WTC11 (cell line): ENCODE measurements at regions not wholly inside any gene's neighbourhood (a gene's known extent, or its start where the extent isn't known, plus 50 kb on each side); places are given as distances from the start of the nearest gene placed in this dataset.

Experiments used
- ATAC-seq: fragments of 200-7000 bp; cut with Tn5 transposase; 2 replicates; pipeline ENCODE4 v1.10.0; 2021; ENCODE audit warnings: mild to moderate bottlenecking, moderate library complexity
- CTCF ChIA-PET: fragments of 300-600 bp; sonication (Branson Sonifier 250); formaldehyde crosslinking; loops from one replicate; lab custom pipeline; 2021; ENCODE audit warnings: antibody characterized with exemption; lab: Charles Lee
- POLR2A ChIA-PET: fragments of 350-600 bp; sonication (Branson Sonifier 250); formaldehyde crosslinking; loops from one replicate; lab custom pipeline; 2021; ENCODE audit warnings: antibody characterized with exemption; lab: Charles Lee
- DNase-seq: peaks from one replicate; pipeline ENCODE4 v3.0.0; 2021; ENCODE audit warnings: low spot score
- H3K27ac Mint-ChIP-seq: 2 replicates; pipeline ENCODE4 v1.8.0; 2021; ENCODE audit warnings: mixed read lengths
- H3K27me3 Mint-ChIP-seq: 2 replicates; pipeline ENCODE4 v1.8.0; 2021; ENCODE audit warnings: low read depth, mild to moderate bottlenecking, moderate library complexity, mixed read lengths
- H3K36me3 Mint-ChIP-seq: 2 replicates; pipeline ENCODE4 v1.8.0; 2021; ENCODE audit warnings: mixed read lengths
- H3K4me1 Mint-ChIP-seq: 2 replicates; pipeline ENCODE4 v1.8.0; 2022; ENCODE audit warnings: mixed read lengths
- H3K4me3 Mint-ChIP-seq: 2 replicates; pipeline ENCODE4 v1.8.0; 2021; ENCODE audit warnings: mild to moderate bottlenecking, moderate library complexity, mixed read lengths
- H3K9me3 Mint-ChIP-seq: 2 replicates; pipeline ENCODE4 v1.8.0; 2021; ENCODE audit warnings: mixed read lengths
- AR ChIP-seq: fragments of 250-450 bp; sonication (Bioruptor Pico); IDR thresholded peaks from 2 replicates; pipeline ENCODE4 v1.9.0; 2021; ENCODE audit warnings: mild to moderate bottlenecking
- ARID4B ChIP-seq: sonication (generic); formaldehyde crosslinking; IDR thresholded peaks from 2 replicates; pipeline ENCODE4 v1.8.0; 2023; ENCODE audit warnings: missing genetic modification reagents, mild to moderate bottlenecking, borderline replicate concordance
- ATF1 ChIP-seq: sonication (generic); formaldehyde crosslinking; IDR thresholded peaks from 2 replicates; pipeline ENCODE4 v1.8.1; 2023; ENCODE audit warnings: mild to moderate bottlenecking, moderate library complexity, missing genetic modification reagents
- ATF2 ChIP-seq: sonication (generic); formaldehyde crosslinking; IDR thresholded peaks from 2 replicates; pipeline ENCODE4 v1.8.1; 2022; ENCODE audit warnings: low read depth, missing genetic modification reagents, borderline replicate concordance
- E2F4 ChIP-seq: sonication (generic); formaldehyde crosslinking; IDR thresholded peaks from 2 replicates; pipeline ENCODE4 v1.8.1; 2022; ENCODE audit warnings: low read depth, mild to moderate bottlenecking, moderate library complexity, missing genetic modification reagents, borderline replicate concordance
- FOXJ3 ChIP-seq: sonication (generic); formaldehyde crosslinking; IDR thresholded peaks from 2 replicates; pipeline ENCODE4 v1.9.0; 2021; ENCODE audit warnings: missing genetic modification reagents, mild to moderate bottlenecking, borderline replicate concordance
- GRHL2 ChIP-seq: fragments of 250-450 bp; sonication (Bioruptor Pico); IDR thresholded peaks from 2 replicates; pipeline ENCODE4 v1.8.0; 2022; ENCODE audit warnings: mild to moderate bottlenecking, moderate library complexity; ENCODE audit not compliant: insufficient replicate concordance, severe bottlenecking
- GTF2I ChIP-seq: fragments of 250-450 bp; sonication (Bioruptor Pico); conservative IDR thresholded peaks from 2 replicates; pipeline ENCODE4 v1.4.0; 2021; ENCODE audit warnings: mild to moderate bottlenecking
- IRF1 ChIP-seq: sonication (generic); formaldehyde crosslinking; IDR thresholded peaks from 2 replicates; pipeline ENCODE4 v1.8.0; 2023; ENCODE audit warnings: missing genetic modification reagents
- JAZF1 ChIP-seq: fragments of 250-450 bp; sonication (Bioruptor Pico); IDR thresholded peaks from 2 replicates; pipeline ENCODE4 v1.9.0; 2021; ENCODE audit warnings: moderate library complexity, mild to moderate bottlenecking, inconsistent platforms
- NFATC4 ChIP-seq: fragments of 250-450 bp; sonication (Bioruptor Pico); IDR thresholded peaks from 2 replicates; pipeline ENCODE4 v1.9.0; 2021; ENCODE audit warnings: mild to moderate bottlenecking
- NR2C2 ChIP-seq: sonication (generic); formaldehyde crosslinking; IDR thresholded peaks from 2 replicates; pipeline ENCODE4 v1.8.0; 2022; ENCODE audit warnings: mild to moderate bottlenecking, missing genetic modification reagents
- OVOL2 ChIP-seq: fragments of 250-450 bp; sonication (Bioruptor Pico); IDR thresholded peaks from 2 replicates; pipeline ENCODE4 v1.9.0; 2021; ENCODE audit warnings: mild to moderate bottlenecking, borderline replicate concordance
- PRRX2 ChIP-seq: fragments of 250-450 bp; sonication (Bioruptor Pico); IDR thresholded peaks from 2 replicates; pipeline ENCODE4 v1.8.0; 2021; ENCODE audit warnings: mild to moderate bottlenecking
- RORB ChIP-seq: fragments of 250-450 bp; sonication (Bioruptor Pico); IDR thresholded peaks from 2 replicates; pipeline ENCODE4 v1.9.0; 2021; ENCODE audit warnings: mild to moderate bottlenecking
- SP1 ChIP-seq: sonication (generic); formaldehyde crosslinking; conservative IDR thresholded peaks from 2 replicates; pipeline ENCODE4 v1.8.1; 2022; ENCODE audit warnings: missing genetic modification reagents
- TEAD1 ChIP-seq: sonication (generic); formaldehyde crosslinking; IDR thresholded peaks from 2 replicates; pipeline ENCODE4 v1.8.0; 2022; ENCODE audit warnings: mild to moderate bottlenecking, missing genetic modification reagents
- TEAD4 ChIP-seq: sonication (generic); formaldehyde crosslinking; IDR thresholded peaks from 2 replicates; pipeline ENCODE4 v1.8.0; 2022; ENCODE audit warnings: mild to moderate bottlenecking, missing genetic modification reagents
- ZNF396 ChIP-seq: fragments of 250-450 bp; sonication (Bioruptor Pico); IDR thresholded peaks from 2 replicates; pipeline ENCODE4 v1.8.0; 2021; ENCODE audit warnings: mild to moderate bottlenecking, moderate library complexity, borderline replicate concordance
- ZNF423 ChIP-seq: fragments of 250-450 bp; sonication (Bioruptor Pico); IDR thresholded peaks from 2 replicates; pipeline ENCODE4 v2.1.2; 2022; ENCODE audit warnings: mild to moderate bottlenecking, moderate library complexity
- ZNF532 ChIP-seq: fragments of 250-450 bp; sonication (Bioruptor Pico); IDR thresholded peaks from 2 replicates; pipeline ENCODE4 v1.9.0; 2021; ENCODE audit warnings: mild to moderate bottlenecking, borderline replicate concordance

GRCh38 chr6:85986681-85987080 is 344.0 kb upstream of the SYNCRIP start:
- peaks cover 24% of the 10 kb centered on the region for H3K9me3 Mint-ChIP-seq
- no peak overlapping the region for H3K27ac Mint-ChIP-seq
- H3K36me3 Mint-ChIP-seq, result peaks cover 8% of the 10 kb centered on the region
- ATAC-seq (no peak), DNase-seq (no peak)
- TF ChIP-seq JAZF1, result no peak
- TF ChIP-seq PRRX2 (CRISPR knock-in tag), result no peak
- no peak for TF ChIP-seq TEAD1
- no peak for TF ChIP-seq ZNF532 (CRISPR knock-in tag)
- TF ChIP-seq SP1, result no peak
- TF ChIP-seq FOXJ3, result no peak
- TF ChIP-seq ZNF423 (CRISPR knock-in tag), result no peak
- no peak for TF ChIP-seq GTF2I (CRISPR knock-in tag)
- no peak overlapping the region for H3K4me3 Mint-ChIP-seq
- peaks cover 2% of the 10 kb centered on the region; the same call in 1 of the 2 replicates for H3K27me3 Mint-ChIP-seq
- CTCF ChIA-PET, result no interaction called here
- POLR2A ChIA-PET, result no interaction called here
- no peaks in the 10 kb centered on the region for H3K4me1 Mint-ChIP-seq

- DNase-seq, result no peak
- Mint-ChIP-seq H3K4me3 (no peak overlapping the region), H3K27ac (no peak overlapping the region), H3K9me3 (peaks cover 20% of the 10 kb centered on the region), H3K4me1 (peaks cover 2% of the 10 kb centered on the region), H3K36me3 (peaks cover 8% of the 10 kb centered on the region), H3K27me3 (peaks cover 2% of the 10 kb centered on the region; the same call in 1 of the 2 replicates)
- POLR2A ChIA-PET, result no interaction called here
- ATAC-seq, result no peak
- CTCF ChIA-PET, result no interaction called here
- TF ChIP-seq ARID4B (CRISPR knock-in tag) (no peak), NR2C2 (CRISPR knock-in tag) (no peak), ZNF396 (CRISPR knock-in tag) (no peak), TEAD1 (no peak), RORB (CRISPR knock-in tag) (no peak), ATF1 (CRISPR knock-in tag) (no peak), OVOL2 (CRISPR knock-in tag) (no peak), GRHL2 (CRISPR knock-in tag) (no peak), IRF1 (CRISPR knock-in tag) (no peak), ATF2 (CRISPR knock-in tag) (no peak), TEAD4 (no peak), NFATC4 (CRISPR knock-in tag) (no peak), AR (no peak), E2F4 (CRISPR knock-in tag) (no peak), JAZF1 (no peak)
These were observed 340.5 kb upstream of the SYNCRIP start for GRCh38 chr6:85983032-85983659.
